HEK293T (cell line): ENCODE measurements at regions not wholly inside any gene's neighbourhood (a gene's known extent, or its start where the extent isn't known, plus 50 kb on each side); places are given as distances from the start of the nearest gene placed in this dataset.

Experiments used
- CTCF ChIA-PET: fragments of 350-600 bp; formaldehyde crosslinking; extraction: SDS; loops from one replicate; lab custom pipeline; 2021; ENCODE audit warnings: antibody characterized with exemption, inconsistent platforms; lab: Yijun Ruan, JAX
- POLR2A ChIA-PET: fragments of 350-600 bp; formaldehyde crosslinking; extraction: SDS; loops from one replicate; lab custom pipeline; 2020; ENCODE audit warnings: antibody characterized with exemption, inconsistent platforms; lab: Yijun Ruan, JAX
- DNase-seq: peaks from one replicate; pipeline ENCODE4 v3.0.0; 2012; ENCODE audit warnings: mixed read lengths; ENCODE audit errors: extremely low spot score
- ARNT ChIP-seq: fragments of 450-650 bp; IDR thresholded peaks from 2 replicates; pipeline ENCODE4 v1.6.1; 2017; ENCODE audit warnings: mild to moderate bottlenecking
- BHLHE40 ChIP-seq: fragments of 450-650 bp; IDR thresholded peaks from 2 replicates; pipeline ENCODE4 v1.6.1; 2016; ENCODE audit warnings: mild to moderate bottlenecking, moderate library complexity, borderline replicate concordance
- CTBP1 ChIP-seq: fragments of 450-650 bp; IDR thresholded peaks from 2 replicates; pipeline ENCODE4 v1.6.1; 2016; ENCODE audit warnings: borderline replicate concordance
- ELF4 ChIP-seq: fragments of 450-650 bp; IDR thresholded peaks from 2 replicates; pipeline ENCODE4 v1.6.1; 2017; ENCODE audit warnings: antibody characterized with exemption
- FOXA1 ChIP-seq: fragments of 450-650 bp; IDR thresholded peaks from 2 replicates; pipeline ENCODE4 v1.6.1; 2016; ENCODE audit warnings: mild to moderate bottlenecking
- FOXK2 ChIP-seq: fragments of 450-650 bp; IDR thresholded peaks from 2 replicates; pipeline ENCODE4 v1.6.1; 2016; ENCODE audit warnings: mild to moderate bottlenecking
- FOXM1 ChIP-seq: fragments of 450-650 bp; IDR thresholded peaks from 2 replicates; pipeline ENCODE4 v1.6.1; 2017; ENCODE audit warnings: mild to moderate bottlenecking, borderline replicate concordance
- HDGF ChIP-seq: fragments of 450-650 bp; IDR thresholded peaks from 2 replicates; pipeline ENCODE4 v1.6.1; 2017; ENCODE audit warnings: antibody characterized with exemption, borderline replicate concordance
- L3MBTL2 ChIP-seq: fragments of 450-650 bp; conservative IDR thresholded peaks from 2 replicates; pipeline ENCODE4 v1.6.1; 2016; ENCODE audit warnings: mild to moderate bottlenecking
- LEF1 ChIP-seq: fragments of 450-650 bp; IDR thresholded peaks from 2 replicates; pipeline ENCODE4 v1.6.1; 2017; ENCODE audit warnings: mild to moderate bottlenecking, borderline replicate concordance
- NFRKB ChIP-seq: fragments of 450-650 bp; IDR thresholded peaks from 2 replicates; pipeline ENCODE4 v1.6.1; 2016; ENCODE audit warnings: mild to moderate bottlenecking, moderate library complexity
- SP1 ChIP-seq: fragments of 450-650 bp; IDR thresholded peaks from 2 replicates; pipeline ENCODE4 v1.6.1; 2017
- SUZ12 ChIP-seq: fragments of 450-650 bp; IDR thresholded peaks from 2 replicates; pipeline ENCODE4 v1.6.1; 2016; ENCODE audit warnings: mild to moderate bottlenecking
- TARDBP ChIP-seq: fragments of 450-650 bp; IDR thresholded peaks from 2 replicates; pipeline ENCODE4 v1.6.1; 2016
- ZNF384 ChIP-seq: fragments of 450-650 bp; IDR thresholded peaks from 2 replicates; pipeline ENCODE4 v1.6.1; 2016
- TF ChIP-seq, protein P1 (sequence below): fragments of 450-650 bp; IDR thresholded peaks from 2 replicates; pipeline ENCODE4 v1.6.1; 2016

DNA sequence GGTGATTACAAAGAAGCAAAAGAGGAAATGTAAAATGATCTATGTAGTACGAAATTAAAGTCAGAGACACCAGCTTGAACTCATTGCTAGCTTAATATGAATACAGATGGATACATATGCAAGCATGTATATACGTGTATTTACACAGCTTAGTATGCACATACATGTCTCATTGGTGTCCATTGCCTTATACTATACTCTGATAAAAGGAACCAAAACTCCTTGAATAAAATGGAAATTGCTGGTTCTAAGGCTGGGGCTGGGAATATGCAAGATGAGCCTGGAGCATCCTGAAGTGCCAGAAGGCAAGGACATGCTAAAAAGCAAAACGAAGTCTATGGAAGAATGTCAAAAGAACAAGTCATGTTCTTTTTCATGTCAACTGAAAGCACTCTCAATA is 1424.4 kb upstream of the SLC39A10 start:
- CTCF ChIA-PET: no interaction called here
- DNase-seq: no peak
- no peak for TF ChIP-seq ZNF384
- TF ChIP-seq CTBP1: no peak
- TF ChIP-seq NFRKB: no peak
- TF ChIP-seq HDGF: no peak
- TF ChIP-seq, protein P1, sequence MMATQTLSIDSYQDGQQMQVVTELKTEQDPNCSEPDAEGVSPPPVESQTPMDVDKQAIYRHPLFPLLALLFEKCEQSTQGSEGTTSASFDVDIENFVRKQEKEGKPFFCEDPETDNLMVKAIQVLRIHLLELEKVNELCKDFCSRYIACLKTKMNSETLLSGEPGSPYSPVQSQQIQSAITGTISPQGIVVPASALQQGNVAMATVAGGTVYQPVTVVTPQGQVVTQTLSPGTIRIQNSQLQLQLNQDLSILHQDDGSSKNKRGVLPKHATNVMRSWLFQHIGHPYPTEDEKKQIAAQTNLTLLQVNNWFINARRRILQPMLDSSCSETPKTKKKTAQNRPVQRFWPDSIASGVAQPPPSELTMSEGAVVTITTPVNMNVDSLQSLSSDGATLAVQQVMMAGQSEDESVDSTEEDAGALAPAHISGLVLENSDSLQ: no peak
- no peak for TF ChIP-seq FOXA1
- no peak for TF ChIP-seq LEF1
- TF ChIP-seq FOXK2: no peak
- no peak for TF ChIP-seq ELF4
- no peak for TF ChIP-seq ARNT
- TF ChIP-seq FOXM1: no peak
- no peak for TF ChIP-seq TARDBP
- TF ChIP-seq L3MBTL2: no peak
- TF ChIP-seq SUZ12: no peak
- no peak for TF ChIP-seq SP1
- TF ChIP-seq BHLHE40: no peak
- POLR2A ChIA-PET: no interaction called here

DNA sequence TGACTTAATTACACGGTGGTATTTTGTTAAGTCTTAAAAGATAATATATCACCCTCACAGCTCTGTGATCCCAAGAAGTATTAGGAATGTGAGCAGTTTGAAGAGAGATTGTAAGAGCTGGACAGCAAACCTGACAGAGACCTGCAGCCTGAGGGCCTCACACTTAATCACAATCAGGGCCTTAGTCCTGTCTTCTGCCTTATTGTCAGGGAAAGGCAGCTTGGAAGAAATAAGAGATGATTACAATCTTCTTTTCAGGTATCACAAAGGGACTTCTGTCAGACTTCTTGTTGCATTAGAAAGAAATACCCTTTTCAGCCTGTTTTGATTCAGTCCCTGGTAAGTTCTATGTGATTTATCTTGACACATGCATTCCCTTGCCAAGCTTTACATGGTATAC is 1433.8 kb upstream of the SLC39A10 start:
- TF ChIP-seq FOXK2: no peak
- TF ChIP-seq SP1: no peak
- TF ChIP-seq CTBP1: no peak
- no peak for TF ChIP-seq ELF4
- no peak for TF ChIP-seq NFRKB
- no peak for TF ChIP-seq HDGF
- no peak for TF ChIP-seq L3MBTL2
- DNase-seq: no peak
- POLR2A ChIA-PET: no interaction called here
- CTCF ChIA-PET: no interaction called here

- DNase-seq: no peak
- ChIA-PET CTCF (no interaction called here), POLR2A (no interaction called here)
- no peak for TF ChIP-seq CTBP1
- TF ChIP-seq FOXA1: no peak
- TF ChIP-seq NFRKB: no peak
- TF ChIP-seq ARNT: no peak
- TF ChIP-seq TARDBP: no peak
- TF ChIP-seq FOXK2: no peak
- no peak for TF ChIP-seq HDGF
- TF ChIP-seq L3MBTL2: no peak
- TF ChIP-seq FOXM1: no peak
These were observed 1442.8 kb upstream of the SLC39A10 start for GRCh38 chr2:194214192-194214591.

DNA sequence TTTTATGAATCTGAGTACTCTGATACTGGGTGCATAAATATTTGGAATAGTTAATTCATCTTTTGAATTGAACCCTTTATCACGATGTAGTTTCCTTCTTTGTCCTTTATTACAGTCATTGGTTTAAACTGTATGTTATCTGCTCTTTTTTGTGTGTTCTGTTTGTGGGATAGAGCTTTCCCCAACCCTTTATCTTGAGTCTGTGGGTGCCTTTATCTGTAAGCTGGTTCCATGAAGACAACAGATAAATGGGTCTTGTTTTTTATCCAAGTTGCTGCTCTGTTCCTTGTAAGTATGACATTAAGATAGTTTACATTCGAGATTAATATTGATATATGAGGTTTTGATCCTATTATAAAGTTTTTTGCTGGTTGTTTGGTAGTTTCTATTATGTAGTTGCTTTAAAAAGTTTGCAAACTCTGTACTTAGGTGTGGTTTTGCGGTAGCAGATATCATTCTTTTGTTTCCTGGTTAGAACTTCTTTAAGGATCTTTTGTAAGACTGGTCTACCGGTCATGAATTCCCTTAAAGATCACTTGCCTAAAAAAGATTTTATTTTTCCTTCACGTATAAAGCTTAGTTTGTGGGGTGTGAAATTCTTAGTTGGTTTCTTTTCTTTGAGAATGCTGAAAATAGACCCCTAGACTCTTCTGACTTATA is 1451.3 kb upstream of the SLC39A10 start:
- ChIA-PET CTCF (no interaction called here), POLR2A (no interaction called here)
- TF ChIP-seq ARNT: no peak
- no peak for TF ChIP-seq LEF1
- TF ChIP-seq L3MBTL2: no peak
- TF ChIP-seq HDGF: no peak
- no peak for TF ChIP-seq ELF4
- TF ChIP-seq ZNF384: no peak
- TF ChIP-seq CTBP1: no peak
- DNase-seq: no peak

GRCh38 chr2:194203898-194204297 is 1453.1 kb upstream of the SLC39A10 start:
- no peak for TF ChIP-seq CTBP1
- no peak for TF ChIP-seq FOXK2
- TF ChIP-seq LEF1: no peak
- no peak for TF ChIP-seq BHLHE40
- TF ChIP-seq SP1: no peak
- TF ChIP-seq NFRKB: no peak
- no peak for TF ChIP-seq ELF4
- POLR2A ChIA-PET: no interaction called here
- CTCF ChIA-PET: no interaction called here
- DNase-seq: no peak

- no peak for DNase-seq
These were observed 1474.1 kb upstream of the SLC39A10 start for GRCh38 chr2:194182888-194183287.

DNA sequence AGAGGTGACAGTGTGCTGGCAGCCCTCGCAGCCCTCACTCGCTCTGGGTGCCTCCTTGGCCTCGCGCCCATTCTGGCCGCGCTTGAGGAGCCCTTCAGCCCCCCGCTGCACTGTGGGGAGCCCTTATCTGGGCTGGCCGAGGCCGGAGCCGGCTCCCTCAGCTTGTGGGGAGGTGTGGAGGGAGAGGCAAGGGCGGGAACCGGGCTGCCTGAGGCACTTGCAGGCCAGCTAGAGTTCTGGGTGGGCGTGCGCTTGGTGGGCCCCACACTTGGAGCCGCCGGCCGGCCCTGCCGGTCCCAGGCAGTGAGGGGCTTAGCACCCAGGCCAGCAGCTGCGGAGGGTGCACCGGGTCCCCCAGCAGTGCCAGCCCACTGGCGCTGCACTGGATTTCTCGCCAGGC is 1480.9 kb upstream of the SLC39A10 start:
- no peak for DNase-seq
- ChIA-PET CTCF (no interaction called here), POLR2A (no interaction called here)
- TF ChIP-seq TARDBP (no peak), FOXK2 (no peak), L3MBTL2 (no peak), LEF1 (no peak), ZNF384 (no peak), HDGF (no peak), CTBP1 (no peak), ELF4 (no peak), FOXM1 (no peak), NFRKB (no peak), ARNT (no peak), BHLHE40 (no peak), SP1 (no peak)
- TF ChIP-seq, protein P1: no peak

More at GRCh38 chr2:194182888-194183287, 1474.1 kb upstream of the SLC39A10 start:
- POLR2A ChIA-PET: no interaction called here
- CTCF ChIA-PET: no interaction called here
- TF ChIP-seq SP1: no peak
- no peak for TF ChIP-seq TARDBP
- TF ChIP-seq ARNT: no peak
- TF ChIP-seq, protein P1: no peak
- TF ChIP-seq CTBP1: no peak
- TF ChIP-seq HDGF: no peak
- no peak for TF ChIP-seq SUZ12
